ENCODE measurements at regions not wholly inside any gene's neighbourhood (a gene's known extent, or its start where the extent isn't known, plus 50 kb on each side); places are given as distances from the start of the nearest gene placed in this dataset.

DNA sequence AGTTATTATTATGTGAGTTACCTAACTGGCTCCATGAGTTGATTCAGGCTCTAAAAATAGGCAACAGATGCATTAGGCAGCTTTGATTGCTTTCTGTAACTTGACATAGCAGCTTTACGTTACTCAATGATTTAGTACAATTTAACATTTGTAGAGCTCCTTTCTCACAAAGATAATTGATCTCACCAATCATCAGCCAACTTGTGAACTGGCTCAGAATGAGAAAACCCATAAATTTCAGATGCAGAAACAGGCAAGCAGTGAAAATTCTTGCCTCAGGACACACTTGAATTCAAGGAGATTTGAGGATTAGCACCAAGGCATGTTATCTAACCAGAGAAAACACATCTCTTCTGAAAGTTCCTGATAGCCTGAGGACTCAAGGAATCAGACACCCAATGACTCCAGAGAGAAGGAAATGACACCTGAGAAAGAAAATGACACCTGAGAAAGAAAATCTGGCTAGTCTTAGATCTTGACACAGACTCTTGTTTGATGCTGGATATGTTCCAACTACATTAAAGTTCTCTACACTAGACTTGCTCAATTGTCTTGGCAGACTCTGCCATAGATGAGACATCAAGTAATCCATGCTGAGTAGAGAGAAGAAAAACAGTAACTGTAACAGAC is 315.1 kb upstream of the CBLB start:
- no peak overlapping the region for H3K4me3 ChIP-seq (ENCODE audit: low read depth, low read length)
- TF ChIP-seq, protein P1, sequence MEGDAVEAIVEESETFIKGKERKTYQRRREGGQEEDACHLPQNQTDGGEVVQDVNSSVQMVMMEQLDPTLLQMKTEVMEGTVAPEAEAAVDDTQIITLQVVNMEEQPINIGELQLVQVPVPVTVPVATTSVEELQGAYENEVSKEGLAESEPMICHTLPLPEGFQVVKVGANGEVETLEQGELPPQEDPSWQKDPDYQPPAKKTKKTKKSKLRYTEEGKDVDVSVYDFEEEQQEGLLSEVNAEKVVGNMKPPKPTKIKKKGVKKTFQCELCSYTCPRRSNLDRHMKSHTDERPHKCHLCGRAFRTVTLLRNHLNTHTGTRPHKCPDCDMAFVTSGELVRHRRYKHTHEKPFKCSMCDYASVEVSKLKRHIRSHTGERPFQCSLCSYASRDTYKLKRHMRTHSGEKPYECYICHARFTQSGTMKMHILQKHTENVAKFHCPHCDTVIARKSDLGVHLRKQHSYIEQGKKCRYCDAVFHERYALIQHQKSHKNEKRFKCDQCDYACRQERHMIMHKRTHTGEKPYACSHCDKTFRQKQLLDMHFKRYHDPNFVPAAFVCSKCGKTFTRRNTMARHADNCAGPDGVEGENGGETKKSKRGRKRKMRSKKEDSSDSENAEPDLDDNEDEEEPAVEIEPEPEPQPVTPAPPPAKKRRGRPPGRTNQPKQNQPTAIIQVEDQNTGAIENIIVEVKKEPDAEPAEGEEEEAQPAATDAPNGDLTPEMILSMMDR (IDR thresholded peaks at IDR 0.05; ENCODE audit: control insufficient read depth, extremely low read depth, insufficient read depth) = no peak
- peak; percentile 74 for DNase-seq (ENCODE audit: low read depth)

DNA sequence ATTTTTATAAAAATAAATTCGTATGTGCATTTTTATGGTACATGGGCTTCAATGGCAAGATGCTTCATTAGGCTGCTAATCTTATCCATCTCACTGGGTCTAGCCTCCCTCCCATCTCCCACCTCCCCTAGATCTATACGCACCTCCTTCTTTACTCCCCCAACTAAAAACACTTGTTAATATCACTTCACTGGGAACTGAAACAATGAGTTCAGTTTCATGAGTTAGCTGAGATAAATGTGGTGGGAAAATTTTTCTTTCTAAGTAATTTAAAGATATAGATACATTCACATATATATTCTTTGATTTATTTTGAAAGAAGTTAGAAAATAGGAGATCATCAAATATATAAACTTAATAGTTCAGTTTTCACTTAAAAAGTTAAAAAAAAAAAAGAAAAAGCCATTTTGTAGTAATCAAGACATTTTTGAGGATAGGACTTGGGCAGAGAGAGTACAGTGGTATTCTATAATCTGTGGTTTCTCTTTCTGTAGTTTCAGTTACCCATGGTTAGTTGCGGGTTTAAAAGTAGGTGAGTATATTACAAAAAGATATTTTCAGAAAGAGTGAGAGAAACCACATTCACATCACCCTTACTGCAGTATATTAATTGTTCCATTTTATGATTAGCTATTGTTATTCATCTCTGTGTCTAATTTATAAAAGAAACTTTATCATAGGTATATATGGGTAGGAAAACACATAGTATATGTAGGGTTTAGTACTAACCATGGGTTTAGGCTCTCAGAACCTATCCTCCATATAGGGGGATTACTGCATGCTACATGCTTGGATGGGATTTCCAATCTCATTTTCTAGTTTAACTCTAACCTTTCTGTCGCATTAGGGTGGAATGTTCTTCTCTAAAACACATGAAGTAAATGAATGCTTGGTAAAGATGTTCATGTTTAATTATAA is 316.0 kb upstream of the CBLB start:
- TF ChIP-seq, protein P1 (IDR thresholded peaks at IDR 0.05; ENCODE audit: control insufficient read depth, extremely low read depth, insufficient read depth) = no peak
- no peak for DNase-seq (ENCODE audit: low read depth)
- no peak overlapping the region for H3K4me3 ChIP-seq (ENCODE audit: low read depth, low read length)

DNA sequence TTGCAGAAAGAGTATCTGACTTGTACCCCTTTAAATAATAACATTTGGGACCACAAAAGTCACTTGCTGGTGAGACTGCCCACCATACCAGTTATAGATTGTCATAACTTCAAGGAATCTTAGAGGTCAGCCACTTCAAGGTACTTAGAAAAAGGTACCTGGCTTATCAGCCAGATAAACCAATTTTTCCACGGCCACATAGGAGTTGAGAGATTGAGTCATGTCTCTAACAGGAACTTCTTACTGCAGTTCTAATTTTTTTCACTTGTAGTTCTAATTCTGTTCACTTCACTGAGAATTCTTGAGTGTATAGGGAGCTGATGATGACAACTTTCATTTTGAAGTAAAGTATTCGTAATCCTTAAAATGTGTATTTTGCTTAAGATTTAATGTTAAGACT is 317.1 kb upstream of the CBLB start:
- H3K4me3 ChIP-seq (ENCODE audit: low read depth, low read length) = no peak overlapping the region
- no peak for DNase-seq (ENCODE audit: low read depth)
- TF ChIP-seq, protein P1 (IDR thresholded peaks at IDR 0.05; ENCODE audit: control insufficient read depth, extremely low read depth, insufficient read depth) = no peak

DNA sequence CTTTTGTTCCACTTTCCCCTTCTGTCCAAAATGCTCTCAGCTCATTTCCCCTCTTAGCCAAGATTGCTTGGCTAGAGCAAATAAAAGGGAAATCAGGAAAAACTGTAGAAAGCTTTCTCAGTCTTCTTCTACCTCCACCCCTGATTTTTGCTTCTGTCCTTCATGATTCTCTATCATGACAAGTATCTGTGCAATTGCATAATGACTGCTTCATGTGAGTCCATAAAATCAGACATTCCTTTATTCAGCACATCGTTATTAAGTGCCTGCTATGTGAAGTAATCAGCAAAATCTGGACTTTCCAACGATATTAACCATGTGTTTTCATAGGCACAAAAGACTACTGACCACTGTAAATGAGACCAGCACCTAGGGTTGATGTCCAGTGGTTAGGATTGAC is 321.5 kb upstream of the CBLB start:
- no peak for DNase-seq (ENCODE audit: low read depth)
- TF ChIP-seq, protein P1 (IDR thresholded peaks at IDR 0.05; ENCODE audit: control insufficient read depth, extremely low read depth, insufficient read depth) = no peak
- H3K4me3 ChIP-seq (ENCODE audit: low read depth, low read length) = no peak overlapping the region

DNA sequence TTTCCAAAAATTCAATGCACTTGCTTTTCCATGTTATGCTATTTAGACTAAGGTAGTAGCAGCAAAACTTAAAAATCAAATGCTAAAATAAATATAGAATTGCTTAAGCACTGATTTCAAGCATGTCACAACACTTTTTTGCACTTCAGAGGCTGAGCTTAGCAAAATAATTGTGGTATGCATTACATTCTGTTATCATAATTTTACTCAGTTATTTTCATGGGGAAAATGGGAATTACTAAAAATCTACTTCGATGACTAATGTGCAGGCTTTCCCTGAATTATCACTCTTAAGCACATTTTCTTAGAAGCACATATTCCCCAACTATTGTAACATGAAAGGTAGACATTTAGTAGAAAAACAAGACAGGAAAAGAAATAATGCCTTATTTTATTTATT is 322.4 kb upstream of the CBLB start:
- no peak overlapping the region for H3K4me3 ChIP-seq (ENCODE audit: low read depth, low read length)
- no peak for DNase-seq (ENCODE audit: low read depth)
- TF ChIP-seq, protein P1 (IDR thresholded peaks at IDR 0.05; ENCODE audit: control insufficient read depth, extremely low read depth, insufficient read depth) = no peak

DNA sequence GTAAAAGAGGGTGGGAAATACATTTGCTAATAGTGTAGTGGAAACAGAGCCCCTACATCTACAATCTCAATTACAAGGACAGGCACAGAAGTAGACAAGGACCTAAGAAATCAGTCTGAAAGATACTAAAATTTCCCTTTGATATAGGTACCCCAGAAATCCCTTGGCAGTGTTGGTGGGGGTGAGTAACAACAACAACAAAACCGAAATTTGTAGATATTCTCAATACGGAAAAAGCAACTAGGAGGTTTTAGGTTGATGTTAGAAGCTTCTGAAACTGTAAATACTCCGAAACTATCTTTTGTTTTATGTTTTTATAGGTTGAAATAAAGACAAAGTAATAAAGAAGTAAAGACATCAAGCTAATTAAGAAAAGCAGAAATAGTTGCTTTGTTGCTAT is 323.1 kb upstream of the CBLB start:
- no peak overlapping the region for H3K4me3 ChIP-seq (ENCODE audit: low read depth, low read length)
- DNase-seq (ENCODE audit: low read depth) = no peak
- TF ChIP-seq, protein P1 (IDR thresholded peaks at IDR 0.05; ENCODE audit: control insufficient read depth, extremely low read depth, insufficient read depth) = no peak

Data from LNCaP clone FGC (cell line).